HEK293 (cell line): ENCODE measurements at regions not wholly inside any gene's neighbourhood (a gene's known extent, or its start where the extent isn't known, plus 50 kb on each side); places are given as distances from the start of the nearest gene placed in this dataset.

Experiments used
- CTCF ChIA-PET: fragments of 350-600 bp; formaldehyde crosslinking; extraction: SDS; loops from one replicate; lab custom pipeline; 2021; ENCODE audit warnings: antibody characterized with exemption; lab: Yijun Ruan, JAX
- POLR2A ChIA-PET: fragments of 300-600 bp; formaldehyde crosslinking; extraction: SDS; loops from one replicate; lab custom pipeline; 2020; ENCODE audit warnings: antibody characterized with exemption, inconsistent platforms; lab: Yijun Ruan, JAX
- H3K27ac ChIP-seq: fragments of 200-500 bp; sonication (Bioruptor generic); 2 replicates; pipeline ENCODE4 v1.5.1; 2014; ENCODE audit warnings: low read depth, low read length, control low read depth, inconsistent platforms; ENCODE audit errors: extremely low read depth
- H3K36me3 ChIP-seq, 2 experiments: fragments of 200-500 bp in 1 of 2; sonication (Bioruptor generic) in 1 of 2; 1 replicate in 1 of 2; 2 replicates in 1 of 2; pipeline ENCODE4 v1.5.1; 2014 to 2017; ENCODE audit warnings: inconsistent platforms in 2 of 2, low read length in 2 of 2; ENCODE audit not compliant: control insufficient read depth in 2 of 2, insufficient read depth in 1 of 2
- H3K4me1 ChIP-seq: fragments of 200-500 bp; sonication (Bioruptor generic); 2 replicates; pipeline ENCODE4 v1.5.1; 2014; ENCODE audit warnings: mild to moderate bottlenecking, low read length, inconsistent platforms; ENCODE audit not compliant: control insufficient read depth, insufficient read depth
- H3K4me3 ChIP-seq: 2 replicates; pipeline ENCODE4 v1.5.1; 2011; ENCODE audit warnings: low read depth, mild to moderate bottlenecking, control low read depth, low read length, moderate library complexity
- H3K9me3 ChIP-seq: fragments of 200-500 bp; sonication (Bioruptor generic); 2 replicates; pipeline ENCODE4 v1.5.1; 2014; ENCODE audit warnings: low read depth, low read length, inconsistent platforms; ENCODE audit not compliant: control insufficient read depth, insufficient read depth
- HOXA7 ChIP-seq: sonication (generic); formaldehyde crosslinking; IDR thresholded peaks from 2 replicates; pipeline ENCODE4 v1.8.1; 2022; ENCODE audit warnings: missing genetic modification reagents, borderline replicate concordance
- KLF17 ChIP-seq: fragments of 450-650 bp; formaldehyde crosslinking; IDR thresholded peaks from 2 replicates; pipeline ENCODE4 v1.5.1; 2016; ENCODE audit warnings: missing biosample characterization, missing genetic modification characterization
- KLF8 ChIP-seq: fragments of 450-650 bp; formaldehyde crosslinking; IDR thresholded peaks from 2 replicates; pipeline ENCODE4 v1.5.1; 2016; ENCODE audit warnings: missing biosample characterization, missing genetic modification characterization
- TRIM28 ChIP-seq: IDR thresholded peaks from 2 replicates; pipeline ENCODE4 v1.6.1; 2011; ENCODE audit warnings: low read length, control low read depth, borderline replicate concordance
- ZBTB26 ChIP-seq: fragments of 450-650 bp; formaldehyde crosslinking; optimal IDR thresholded peaks from 2 replicates; pipeline ENCODE3; 2016; ENCODE audit warnings: missing biosample characterization, mild to moderate bottlenecking, missing genetic modification characterization
- ZBTB48 ChIP-seq: fragments of 450-650 bp; formaldehyde crosslinking; IDR thresholded peaks from 2 replicates; pipeline ENCODE4 v1.5.1; 2016; ENCODE audit warnings: missing biosample characterization, missing genetic modification characterization
- ZBTB6 ChIP-seq: fragments of 450-650 bp; formaldehyde crosslinking; IDR thresholded peaks from 2 replicates; pipeline ENCODE4 v1.5.1; 2017; ENCODE audit warnings: missing biosample characterization, missing genetic modification characterization
- ZNF114 ChIP-seq: fragments of 450-650 bp; formaldehyde crosslinking; IDR thresholded peaks from 2 replicates; pipeline ENCODE4 v1.5.0; 2017; ENCODE audit warnings: missing biosample characterization, missing genetic modification characterization
- ZNF23 ChIP-seq: fragments of 450-650 bp; formaldehyde crosslinking; IDR thresholded peaks from 2 replicates; pipeline ENCODE4 v1.5.1; 2016; ENCODE audit warnings: missing biosample characterization, missing genetic modification characterization, borderline replicate concordance
- ZNF311 ChIP-seq: fragments of 450-650 bp; formaldehyde crosslinking; IDR thresholded peaks from 2 replicates; pipeline ENCODE4 v1.5.1; 2017; ENCODE audit warnings: missing biosample characterization, missing genetic modification characterization, borderline replicate concordance
- ZNF341 ChIP-seq: fragments of 450-650 bp; formaldehyde crosslinking; IDR thresholded peaks from 2 replicates; pipeline ENCODE4; 2016; ENCODE audit warnings: low read depth, missing biosample characterization, missing genetic modification characterization
- ZNF354C ChIP-seq: fragments of 450-650 bp; formaldehyde crosslinking; IDR thresholded peaks from 2 replicates; pipeline ENCODE4 v1.5.1; 2016; ENCODE audit warnings: missing biosample characterization, missing genetic modification characterization, low read depth, borderline replicate concordance
- ZNF391 ChIP-seq: fragments of 450-650 bp; formaldehyde crosslinking; IDR thresholded peaks from 2 replicates; pipeline ENCODE4 v1.5.1; 2016; ENCODE audit warnings: low read depth, missing biosample characterization, missing genetic modification characterization, borderline replicate concordance
- ZNF555 ChIP-seq: fragments of 450-650 bp; formaldehyde crosslinking; conservative IDR thresholded peaks from 2 replicates; pipeline ENCODE4 v1.5.1; 2017; ENCODE audit warnings: missing biosample characterization, mild to moderate bottlenecking, missing genetic modification characterization, inconsistent platforms
- ZNF571 ChIP-seq: fragments of 450-650 bp; formaldehyde crosslinking; IDR thresholded peaks from 2 replicates; pipeline ENCODE4 v1.5.0; 2017; ENCODE audit warnings: missing biosample characterization, missing genetic modification characterization
- ZNF580 ChIP-seq: fragments of 450-650 bp; formaldehyde crosslinking; IDR thresholded peaks from 2 replicates; pipeline ENCODE4 v1.5.1; 2016; ENCODE audit warnings: missing biosample characterization, missing genetic modification characterization
- ZNF596 ChIP-seq: fragments of 450-650 bp; IDR thresholded peaks from 2 replicates; pipeline ENCODE4 v1.5.0; 2018; ENCODE audit warnings: missing biosample characterization, mild to moderate bottlenecking, missing genetic modification characterization, moderate library complexity
- ZNF600 ChIP-seq: fragments of 450-650 bp; formaldehyde crosslinking; IDR thresholded peaks from 2 replicates; pipeline ENCODE4 v1.5.1; 2016; ENCODE audit warnings: missing biosample characterization, missing genetic modification characterization
- ZNF629 ChIP-seq: fragments of 450-650 bp; formaldehyde crosslinking; IDR thresholded peaks from 2 replicates; pipeline ENCODE4 v1.5.1; 2017; ENCODE audit warnings: missing biosample characterization, missing genetic modification characterization
- ZNF776 ChIP-seq: fragments of 450-650 bp; formaldehyde crosslinking; IDR thresholded peaks from 2 replicates; pipeline ENCODE4 v1.5.0; 2017; ENCODE audit warnings: missing biosample characterization, missing genetic modification characterization, borderline replicate concordance
- ZNF837 ChIP-seq: fragments of 450-650 bp; formaldehyde crosslinking; IDR thresholded peaks from 2 replicates; pipeline ENCODE4 v1.5.1; 2016; ENCODE audit warnings: missing biosample characterization, missing genetic modification characterization

- no peaks in the 10 kb centered on the region for H3K36me3 ChIP-seq
- TF ChIP-seq ZNF580 (no peak), ZNF596 (tag by site-specific recombination) (no peak), ZNF600 (tag by site-specific recombination) (no peak), ZNF776 (tag by site-specific recombination) (no peak), ZNF114 (no peak)
- TF ChIP-seq, all 188 proteins: peak for 0
- ChIA-PET POLR2A (no interaction called here), CTCF (no interaction called here)
- Histone ChIP-seq H3K4me1 (no peaks in the 10 kb centered on the region), H3K9me3 (no peaks in the 10 kb centered on the region), H3K4me3 (no peak overlapping the region), H3K27ac (no peak overlapping the region)
Measured at GRCh38 chr3:150210461-150211110, 197.5 kb upstream of the TSC22D2 start.

- H3K27ac ChIP-seq: no peak overlapping the region
- no peaks in the 10 kb centered on the region for H3K9me3 ChIP-seq
- H3K4me3 ChIP-seq: no peak overlapping the region
- no peaks in the 10 kb centered on the region for H3K4me1 ChIP-seq
- POLR2A ChIA-PET: no interaction called here
- no peaks in the 10 kb centered on the region for H3K36me3 ChIP-seq
- no peak for TF ChIP-seq ZBTB6 (tag by site-specific recombination)
- TF ChIP-seq ZNF837 (tag by site-specific recombination): no peak
- TF ChIP-seq ZNF629 (tag by site-specific recombination): no peak
- TF ChIP-seq HOXA7 (CRISPR knock-in tag): no peak
- TF ChIP-seq ZBTB48 (tag by site-specific recombination): no peak
- TF ChIP-seq ZBTB26: no peak
- no peak for TF ChIP-seq ZNF571
- TF ChIP-seq ZNF555 (tag by site-specific recombination): no peak
- no peak for TF ChIP-seq ZNF23 (tag by site-specific recombination)
- TF ChIP-seq KLF8 (tag by site-specific recombination): no peak
- TF ChIP-seq ZNF341 (tag by site-specific recombination): no peak
- TF ChIP-seq ZNF311 (tag by site-specific recombination): no peak
- no peak for TF ChIP-seq ZNF391 (tag by site-specific recombination)
- TF ChIP-seq TRIM28: no peak
- TF ChIP-seq ZNF354C (tag by site-specific recombination): no peak
- TF ChIP-seq KLF17 (tag by site-specific recombination): no peak
- TF ChIP-seq, all 188 proteins: peak for 0
- CTCF ChIA-PET: interaction anchor here (1.6 kb wide), 1 partner anchor 17 kb away, joined by 4 read pairs; no protein-coding TSS in a partner anchor
Measured at GRCh38 chr3:150203273-150203672, 204.8 kb upstream of the TSC22D2 start.
